Stimulated activated naive B cell treated with anti-CD40 and anti-IgM and Interleukin-4, amounts not matched to agents 10 μg/mL and 1 μg/mL and 100 μg/mL, for 72 hours (primary cell): ENCODE measurements at regions not wholly inside any gene's neighbourhood (a gene's known extent, or its start where the extent isn't known, plus 50 kb on each side); places are given as distances from the start of the nearest gene placed in this dataset.
"Not testable (repeated sequence)": the region's sequence is repeated elsewhere in the genome, so short reads cannot be mapped to it uniquely, and the experiment has no call there.

Experiments
- ATAC-seq, 2 donors: fragments of 150-1000 bp; cut with Tn5 transposase; replicated peaks; 2 replicates each; pipeline ENCODE4 v1.10.0; 2021; ENCODE audit warnings: moderate library complexity in 1 of 2
- DNase-seq: peaks from one replicate; pipeline ENCODE4 v3.0.0; 2021
- H3K27ac Mint-ChIP-seq: one replicate; pipeline ENCODE4 v1.8.0; 2022; ENCODE audit warnings: mild to moderate bottlenecking, mixed read lengths
- H3K27me3 Mint-ChIP-seq, 2 donors: one replicate each; pipeline ENCODE4 v1.8.0; 2022; ENCODE audit warnings: mixed read lengths in 2 of 2
- H3K36me3 Mint-ChIP-seq, 2 donors: one replicate each; pipeline ENCODE4 v1.8.0; 2022; ENCODE audit warnings: mixed read lengths in 2 of 2, mild to moderate bottlenecking in 1 of 2
- H3K4me1 Mint-ChIP-seq, 2 donors: one replicate each; pipeline ENCODE4 v1.8.0; 2022; ENCODE audit warnings: mixed read lengths in 2 of 2, mild to moderate bottlenecking in 1 of 2
- H3K4me3 Mint-ChIP-seq, 2 donors: one replicate each; pipeline ENCODE4 v1.8.0; 2022; ENCODE audit warnings: mild to moderate bottlenecking in 2 of 2, mixed read lengths in 2 of 2, moderate library complexity in 1 of 2
- H3K9me3 Mint-ChIP-seq, 2 donors: one replicate each; pipeline ENCODE4 v1.8.0; 2022; ENCODE audit warnings: mixed read lengths in 2 of 2, mild to moderate bottlenecking in 1 of 2

GRCh38 chrX:34487364-34487763, 169.7 kb downstream of the TMEM47 start:
- no peaks in the 10 kb centered on the region for H3K36me3 Mint-ChIP-seq
- ATAC-seq, result no peak

GRCh38 chrX:34483980-34484379, 173.1 kb downstream of the TMEM47 start:
- Mint-ChIP-seq H3K27ac (no peak overlapping the region), H3K9me3 (no peaks in the 10 kb centered on the region), H3K4me1 (no peaks in the 10 kb centered on the region), H3K4me3 (no peak overlapping the region), H3K27me3 (no peaks in the 10 kb centered on the region), H3K36me3 (no peaks in the 10 kb centered on the region)
- ATAC-seq (no peak), DNase-seq (no peak)

More at GRCh38 chrX:34487364-34487763, 169.7 kb downstream of the TMEM47 start:
- Mint-ChIP-seq H3K4me3 (no peak overlapping the region), H3K27me3 (no peaks in the 10 kb centered on the region), H3K4me1 (no peaks in the 10 kb centered on the region), H3K27ac (no peak overlapping the region), H3K9me3 (no peaks in the 10 kb centered on the region)
- no peak for DNase-seq

- no peak overlapping the region for H3K27ac Mint-ChIP-seq
- DNase-seq, result no peak
- no peaks in the 10 kb centered on the region for H3K27me3 Mint-ChIP-seq
- H3K4me3 Mint-ChIP-seq, result no peak overlapping the region
- H3K9me3 Mint-ChIP-seq, result peaks cover 0 to 1% of the 10 kb centered on the region in 2 donors
- no peaks in the 10 kb centered on the region for H3K36me3 Mint-ChIP-seq
- no peaks in the 10 kb centered on the region for H3K4me1 Mint-ChIP-seq
- ATAC-seq, result no peak
Observed at GRCh38 chrX:34470507-34470906, 186.6 kb downstream of the TMEM47 start.

GRCh38 chrX:34467437-34467836, 189.6 kb downstream of the TMEM47 start:
- Mint-ChIP-seq H3K4me1 (no peaks in the 10 kb centered on the region), H3K36me3 (no peaks in the 10 kb centered on the region), H3K9me3 (no peaks in the 10 kb centered on the region), H3K27ac (no peak overlapping the region), H3K27me3 (no peaks in the 10 kb centered on the region), H3K4me3 (no peak overlapping the region)
- ATAC-seq (no peak), DNase-seq (no peak)

GRCh38 chrX:34463220-34463619, 193.9 kb downstream of the TMEM47 start:
- not testable (repeated sequence) for H3K4me3 Mint-ChIP-seq, H3K4me1 Mint-ChIP-seq, DNase-seq, ATAC-seq, H3K9me3 Mint-ChIP-seq, H3K36me3 Mint-ChIP-seq, H3K27ac Mint-ChIP-seq, H3K27me3 Mint-ChIP-seq

GRCh38 chrX:34457850-34458249, 199.2 kb downstream of the TMEM47 start:
- H3K4me1 Mint-ChIP-seq, H3K27me3 Mint-ChIP-seq, H3K27ac Mint-ChIP-seq, H3K36me3 Mint-ChIP-seq, ATAC-seq, H3K4me3 Mint-ChIP-seq, DNase-seq, H3K9me3 Mint-ChIP-seq: not testable (repeated sequence)

- no peak for ATAC-seq
- Mint-ChIP-seq H3K27me3 (no peaks in the 10 kb centered on the region), H3K27ac (no peak overlapping the region), H3K4me1 (no peaks in the 10 kb centered on the region), H3K4me3 (no peak overlapping the region), H3K36me3 (no peaks in the 10 kb centered on the region), H3K9me3 (peaks cover 6 to 9% of the 10 kb centered on the region in 2 donors)
- no peak for DNase-seq
Observed at GRCh38 chrX:34437586-34437985, 219.5 kb downstream of the TMEM47 start.

GRCh38 chrX:34426334-34426733, 230.8 kb downstream of the TMEM47 start:
- H3K9me3 Mint-ChIP-seq, result peaks cover 6 to 7% of the 10 kb centered on the region in 2 donors
- DNase-seq (no peak), ATAC-seq (no peak)
- no peaks in the 10 kb centered on the region for H3K27me3 Mint-ChIP-seq
- H3K4me1 Mint-ChIP-seq, result no peaks in the 10 kb centered on the region
- H3K27ac Mint-ChIP-seq, result no peak overlapping the region
- H3K4me3 Mint-ChIP-seq, result no peak overlapping the region
- H3K36me3 Mint-ChIP-seq, result no peaks in the 10 kb centered on the region

- Mint-ChIP-seq H3K4me1 (no peaks in the 10 kb centered on the region), H3K27me3 (no peaks in the 10 kb centered on the region), H3K4me3 (no peak overlapping the region), H3K36me3 (no peaks in the 10 kb centered on the region), H3K27ac (no peak overlapping the region), H3K9me3 (peaks cover 0 to 2% of the 10 kb centered on the region in 2 donors)
- ATAC-seq (no peak), DNase-seq (no peak)
Observed at GRCh38 chrX:34406580-34406979, 250.5 kb downstream of the TMEM47 start.

- no peak for ATAC-seq
- Mint-ChIP-seq H3K27ac (no peak overlapping the region), H3K4me3 (no peak overlapping the region), H3K36me3 (no peaks in the 10 kb centered on the region), H3K4me1 (no peaks in the 10 kb centered on the region), H3K27me3 (no peaks in the 10 kb centered on the region), H3K9me3 (peaks cover 0 to 2% of the 10 kb centered on the region in 2 donors)
- DNase-seq, result no peak
Observed at GRCh38 chrX:34404386-34405070, 252.6 kb downstream of the TMEM47 start.

GRCh38 chrX:34401411-34401810, 255.7 kb downstream of the TMEM47 start:
- no peak for DNase-seq
- no peak overlapping the region for H3K4me3 Mint-ChIP-seq
- H3K27ac Mint-ChIP-seq, result no peak overlapping the region
- H3K27me3 Mint-ChIP-seq, result no peaks in the 10 kb centered on the region
- no peak for ATAC-seq
- H3K36me3 Mint-ChIP-seq, result no peaks in the 10 kb centered on the region
- peaks cover 0 to 2% of the 10 kb centered on the region in 2 donors for H3K9me3 Mint-ChIP-seq
- H3K4me1 Mint-ChIP-seq, result no peaks in the 10 kb centered on the region

GRCh38 chrX:34382416-34382815, 250.3 kb upstream of the FAM47A start:
- Mint-ChIP-seq H3K27me3 (no peaks in the 10 kb centered on the region), H3K4me1 (no peaks in the 10 kb centered on the region), H3K27ac (no peak overlapping the region), H3K9me3 (peaks cover 0 to 2% of the 10 kb centered on the region in 2 donors), H3K4me3 (no peak overlapping the region), H3K36me3 (no peaks in the 10 kb centered on the region)
- ATAC-seq, result no peak
- no peak for DNase-seq

- H3K9me3 Mint-ChIP-seq, result peaks cover 0 to 2% of the 10 kb centered on the region in 2 donors
- no peak for ATAC-seq
- no peak overlapping the region for H3K4me3 Mint-ChIP-seq
Observed at GRCh38 chrX:34381241-34381640, 249.1 kb upstream of the FAM47A start.

GRCh38 chrX:34379891-34380290, 247.8 kb upstream of the FAM47A start:
- Mint-ChIP-seq H3K36me3 (no peaks in the 10 kb centered on the region), H3K4me1 (no peaks in the 10 kb centered on the region), H3K4me3 (no peak overlapping the region), H3K27ac (no peak overlapping the region), H3K9me3 (peaks cover 2 to 5% of the 10 kb centered on the region in 2 donors), H3K27me3 (no peaks in the 10 kb centered on the region)
- DNase-seq, result no peak
- no peak for ATAC-seq

More at GRCh38 chrX:34381241-34381640, 249.1 kb upstream of the FAM47A start:
- Mint-ChIP-seq H3K27me3 (no peaks in the 10 kb centered on the region), H3K4me1 (no peaks in the 10 kb centered on the region), H3K27ac (no peak overlapping the region), H3K36me3 (no peaks in the 10 kb centered on the region)
- no peak for DNase-seq

GRCh38 chrX:34377645-34378044, 245.5 kb upstream of the FAM47A start:
- H3K27me3 Mint-ChIP-seq, result no peaks in the 10 kb centered on the region
- peaks cover 2 to 9% of the 10 kb centered on the region in 2 donors for H3K9me3 Mint-ChIP-seq
- H3K36me3 Mint-ChIP-seq, result no peaks in the 10 kb centered on the region
- H3K27ac Mint-ChIP-seq, result no peak overlapping the region
- ATAC-seq, result no peak
- DNase-seq, result no peak
- no peaks in the 10 kb centered on the region for H3K4me1 Mint-ChIP-seq
- no peak overlapping the region for H3K4me3 Mint-ChIP-seq
